ENCODE measurements at regions not wholly inside any gene's neighbourhood (a gene's known extent, or its start where the extent isn't known, plus 50 kb on each side); places are given as distances from the start of the nearest gene placed in this dataset.

GRCh38 chr14:89724628-89724960 lies 229.9 kb downstream of the EFCAB11 start:
- TF ChIP-seq CTCF (IDR thresholded peaks at IDR 0.05; ENCODE audit: low read length, missing control alignments), result no peak
- H3K4me3 ChIP-seq (replicated peaks; ENCODE audit: low read depth, low read length), result no peak overlapping the region
- no peak for DNase-seq (ENCODE audit: low read depth)

GRCh38 chr14:89723930-89724627 lies 230.5 kb downstream of the EFCAB11 start:
- H3K4me3 ChIP-seq (replicated peaks; ENCODE audit: low read depth, low read length), result no peak overlapping the region
- TF ChIP-seq CTCF (IDR thresholded peaks at IDR 0.05; ENCODE audit: low read length, missing control alignments), result no peak
- DNase-seq (ENCODE audit: low read depth), result no peak

- no peak for TF ChIP-seq CTCF (IDR thresholded peaks at IDR 0.05; ENCODE audit: low read length, missing control alignments)
- H3K4me3 ChIP-seq (replicated peaks; ENCODE audit: low read depth, low read length), result no peak overlapping the region
- no peak for DNase-seq (ENCODE audit: low read depth)
Measured at GRCh38 chr14:89721956-89722355, 232.6 kb downstream of the EFCAB11 start.

GRCh38 chr14:89720741-89721729 lies 233.5 kb downstream of the EFCAB11 start:
- DNase-seq (ENCODE audit: low read depth), result no peak
- no peak overlapping the region for H3K4me3 ChIP-seq (replicated peaks; ENCODE audit: low read depth, low read length)
- TF ChIP-seq CTCF (IDR thresholded peaks at IDR 0.05; ENCODE audit: low read length, missing control alignments), result no peak

- DNase-seq (ENCODE audit: low read depth), result no peak
- H3K4me3 ChIP-seq (replicated peaks; ENCODE audit: low read depth, low read length), result no peak overlapping the region
- TF ChIP-seq CTCF (IDR thresholded peaks at IDR 0.05; ENCODE audit: low read length, missing control alignments), result no peak
Measured at GRCh38 chr14:89720076-89720687, 234.3 kb downstream of the EFCAB11 start.

GRCh38 chr14:89719366-89720075 lies 235.0 kb downstream of the EFCAB11 start:
- no peak for DNase-seq (ENCODE audit: low read depth)
- no peak for TF ChIP-seq CTCF (IDR thresholded peaks at IDR 0.05; ENCODE audit: low read length, missing control alignments)
- H3K4me3 ChIP-seq (replicated peaks; ENCODE audit: low read depth, low read length), result no peak overlapping the region

Data from fibroblast of pulmonary artery (primary cell).